HG03565 (cell line): ENCODE measurements at regions not wholly inside any gene's neighbourhood (a gene's known extent, or its start where the extent isn't known, plus 50 kb on each side); places are given as distances from the start of the nearest gene placed in this dataset.
A peak's percentile ranks its signal among the peaks of the same experiment; 100 is the strongest.
"Not testable (repeated sequence)": the region's sequence is repeated elsewhere in the genome, so short reads cannot be mapped to it uniquely, and the experiment has no call there.

Experiments used
- ATAC-seq: cut with Tn5 transposase; IDR thresholded peaks from one replicate; pipeline ENCODE4 v1.9.1; 2021; ENCODE audit warnings: mild to moderate bottlenecking, moderate library complexity; ENCODE audit not compliant: unreplicated experiment

DNA sequence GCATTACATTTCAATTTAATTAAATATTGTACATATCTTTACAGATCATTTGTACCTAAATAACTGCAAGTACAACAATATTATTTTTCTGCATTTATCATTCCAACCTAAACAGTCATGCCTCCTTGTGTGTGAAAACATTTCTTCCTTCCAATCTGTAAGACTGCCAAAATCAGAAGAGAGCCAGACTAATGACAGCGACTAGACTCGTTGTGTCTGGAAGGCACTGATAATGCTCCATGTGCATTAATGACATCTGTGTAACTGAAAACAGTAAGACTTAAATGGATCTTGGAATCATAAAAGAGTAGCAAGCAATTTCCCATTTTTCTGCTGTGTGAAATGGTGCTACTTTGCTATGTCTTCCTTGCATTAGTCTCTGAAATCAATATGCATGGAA, 278.0 kb upstream of the DSEL start:
- ATAC-seq, result no peak

DNA sequence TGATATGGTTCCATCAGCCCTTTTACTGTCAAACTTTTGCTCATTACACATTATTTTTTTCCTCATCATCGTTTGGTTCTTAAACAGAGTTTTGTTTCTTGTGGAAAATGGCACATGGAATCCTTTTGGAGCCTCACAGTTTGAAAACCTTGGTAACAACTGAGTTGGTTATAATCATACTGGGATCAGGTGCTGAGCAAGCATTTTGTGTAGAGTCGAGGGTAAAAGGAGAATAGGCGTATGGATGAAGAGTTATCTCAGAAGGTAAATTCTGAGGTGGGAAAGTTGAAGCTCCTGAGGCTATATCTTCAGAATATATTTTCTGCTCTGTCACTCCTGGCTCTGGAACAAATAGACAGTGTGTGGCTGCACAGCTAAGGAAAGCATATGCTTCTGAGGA, 274.0 kb upstream of the DSEL start:
- ATAC-seq, result no peak

DNA sequence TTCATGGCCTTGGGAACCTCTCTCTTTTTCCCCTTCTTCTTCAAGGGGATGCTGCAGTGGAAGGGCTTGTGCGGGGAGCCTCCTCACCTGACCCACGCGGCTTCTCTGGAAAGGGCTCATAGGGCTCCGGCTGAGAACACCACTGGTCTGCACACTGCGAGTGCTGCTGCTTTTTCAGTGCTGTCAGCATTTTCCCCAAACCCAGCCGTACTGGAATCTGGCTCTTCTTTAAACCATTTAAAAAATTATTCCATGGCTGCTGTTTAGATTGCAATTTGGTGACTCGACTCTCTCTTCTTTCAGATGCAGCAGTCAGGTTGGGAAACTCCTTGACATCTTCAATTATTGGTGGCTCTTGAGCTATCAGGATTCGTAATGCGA, 272.6 kb upstream of the DSEL start:
- ATAC-seq, result no peak

DNA sequence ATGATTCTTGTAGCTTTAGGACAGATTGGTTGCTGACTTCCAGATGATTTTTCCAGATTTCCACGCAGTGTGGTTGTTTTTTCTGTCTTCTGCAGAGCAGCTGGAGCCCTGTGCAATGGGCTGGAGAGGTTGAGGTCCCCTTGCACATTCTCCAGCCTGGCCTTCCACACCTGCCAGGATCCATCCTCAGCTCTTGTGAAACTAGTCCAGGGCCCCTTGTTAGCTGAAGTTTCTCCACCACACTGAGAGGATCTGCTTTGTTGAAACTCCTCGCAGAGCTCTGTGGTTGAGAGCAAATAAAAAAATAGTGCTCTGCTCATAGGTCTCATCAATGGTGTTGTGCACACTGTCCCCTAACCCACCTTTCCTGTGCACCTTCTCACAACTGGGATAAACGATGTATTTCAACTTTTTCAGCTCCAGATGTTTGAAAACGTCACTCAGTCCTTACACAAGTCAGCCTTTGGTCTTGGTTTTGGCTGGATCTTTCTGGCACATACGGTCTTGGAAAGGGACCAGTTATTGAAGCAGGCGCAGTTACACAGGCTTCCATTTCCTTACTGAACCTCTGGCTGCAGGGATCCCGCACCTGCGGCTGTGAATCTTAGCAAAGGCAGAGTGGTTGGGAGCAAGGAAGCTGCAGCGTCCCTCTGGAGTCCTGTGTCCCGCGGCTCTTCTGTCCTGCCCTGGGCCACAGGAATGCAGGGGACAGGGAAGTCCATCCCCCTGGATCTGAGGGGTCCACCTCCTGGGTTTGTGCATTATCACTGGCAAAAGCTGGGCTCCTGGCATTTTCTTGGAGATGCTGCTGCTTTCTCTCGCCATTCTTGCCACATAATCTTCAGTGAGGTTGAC, 272.0 kb upstream of the DSEL start:
- ATAC-seq, result no peak

DNA sequence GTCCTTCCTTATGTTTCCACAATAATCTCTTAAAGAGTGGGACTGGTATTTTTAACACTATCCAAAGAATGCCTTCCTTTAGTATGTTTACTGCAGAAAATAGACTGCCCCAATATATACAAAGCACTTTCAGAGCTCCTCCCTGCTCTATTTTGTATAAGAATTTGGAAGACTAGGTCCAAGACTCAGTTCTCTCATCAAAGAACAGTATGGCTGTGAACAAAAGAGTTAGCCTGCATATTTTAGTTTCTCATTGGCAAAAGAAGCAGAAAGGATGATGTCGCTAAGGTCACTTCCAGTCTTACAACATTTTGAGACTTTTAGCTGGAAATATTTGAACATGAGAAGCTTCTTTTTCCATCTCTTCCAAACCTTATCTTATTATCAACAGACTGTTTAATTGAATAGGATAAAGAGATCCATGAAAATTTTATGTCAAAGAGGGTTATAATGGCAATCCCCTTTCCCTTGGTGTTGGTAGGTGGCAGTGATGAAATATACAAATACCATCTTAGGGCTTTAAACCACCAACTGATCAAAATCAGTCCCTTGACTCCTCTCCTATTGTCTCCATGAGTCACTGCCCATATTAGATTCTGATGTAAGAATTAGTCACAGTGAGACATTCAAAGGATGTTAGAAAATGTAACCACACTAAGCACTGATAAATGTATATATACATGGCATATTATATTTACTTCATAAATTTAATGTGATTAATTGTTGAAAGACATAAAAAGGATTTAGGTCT, 266.9 kb upstream of the DSEL start:
- ATAC-seq, result no peak

DNA sequence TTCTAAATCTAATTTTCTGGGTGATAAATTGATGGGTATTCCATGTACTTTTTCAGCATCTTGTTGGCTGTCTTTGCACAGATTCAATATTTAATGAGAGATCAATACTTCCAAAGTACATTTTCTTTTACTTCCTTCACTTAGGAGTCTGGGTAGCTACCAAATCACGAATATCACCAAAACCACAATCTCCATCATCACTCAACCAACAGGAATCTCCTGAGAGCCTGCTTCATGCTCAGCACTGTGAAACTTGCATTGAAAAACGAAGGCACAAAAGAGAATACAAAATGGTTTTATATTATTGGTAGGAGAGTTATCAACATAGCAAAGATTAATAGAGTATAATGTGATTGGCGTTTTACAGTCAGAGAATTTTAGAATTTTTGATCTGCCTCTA, 261.5 kb upstream of the DSEL start:
- ATAC-seq, result no peak

DNA sequence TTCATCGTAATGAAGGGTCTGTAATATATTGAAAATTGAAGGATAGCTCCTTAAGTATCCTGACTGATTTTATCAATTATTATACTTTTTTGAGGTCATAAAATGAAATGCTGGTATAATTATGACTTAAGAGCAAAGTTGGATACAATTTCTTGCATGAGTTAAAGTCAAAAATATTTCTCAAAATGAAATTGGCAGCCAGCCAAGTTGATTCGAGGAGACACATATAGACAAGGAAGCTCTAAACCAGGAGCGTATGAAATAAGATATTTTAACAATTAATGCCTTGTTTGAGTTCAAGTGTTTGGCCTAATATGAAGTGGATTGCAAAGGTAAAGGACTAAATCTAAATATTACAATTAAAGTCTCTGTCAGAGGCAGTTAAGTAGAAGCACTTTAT, 260.4 kb upstream of the DSEL start:
- ATAC-seq, result no peak

DNA sequence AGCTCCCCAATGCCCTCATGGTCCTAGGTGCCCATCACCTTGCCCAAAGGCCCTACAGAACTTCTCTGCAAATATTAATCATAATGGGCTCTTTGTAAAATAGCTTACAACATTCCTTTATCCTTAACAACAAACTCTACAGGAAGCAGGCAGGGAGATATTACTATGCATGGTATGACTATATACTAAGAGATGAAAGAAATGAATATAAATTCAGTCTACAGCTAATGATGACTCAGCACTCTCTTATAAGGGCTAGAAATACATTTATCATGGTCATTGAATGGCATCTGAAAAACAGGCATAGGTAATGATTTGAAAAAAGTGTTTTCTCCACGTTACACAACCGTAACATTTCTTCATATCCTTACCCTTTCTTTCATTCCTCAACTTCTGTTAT, 254.8 kb upstream of the DSEL start:
- ATAC-seq, result no peak

DNA sequence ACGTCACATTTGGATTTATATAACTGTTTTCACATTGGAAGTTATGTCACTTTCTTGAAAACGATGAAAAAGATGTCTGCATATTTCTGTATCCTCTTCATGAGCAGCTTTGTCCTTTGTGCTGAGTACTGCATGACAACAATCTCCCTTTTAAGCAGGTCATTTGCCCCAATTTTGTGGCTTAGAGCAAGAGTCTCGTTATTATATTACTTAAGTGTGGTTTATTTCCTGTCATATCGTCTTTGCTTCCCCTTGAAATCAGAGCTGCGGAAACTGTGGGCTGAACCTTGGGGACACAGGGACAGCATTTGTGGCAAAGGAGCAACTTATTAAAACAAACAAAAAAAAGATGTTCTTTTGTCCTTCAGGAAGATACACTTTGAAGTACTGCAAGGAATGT, 254.0 kb upstream of the DSEL start:
- ATAC-seq, result no peak

DNA sequence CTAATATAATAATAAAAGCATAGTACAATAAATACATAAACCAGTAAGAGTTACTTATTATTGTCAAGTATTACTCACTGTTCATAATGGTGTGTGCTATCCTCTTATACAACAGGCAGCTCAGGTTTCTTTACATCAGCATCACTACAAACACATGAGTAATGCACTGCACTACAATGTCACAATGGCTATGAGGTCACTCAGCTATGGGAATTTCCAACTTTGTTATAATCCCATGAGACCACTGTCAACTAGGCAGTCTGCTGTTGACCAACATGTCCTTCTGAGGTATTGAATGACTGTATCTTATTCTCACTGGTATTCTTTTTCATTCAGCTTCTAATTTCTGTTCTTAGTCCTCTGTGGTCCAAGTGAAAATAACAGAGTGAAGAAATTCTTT, 250.4 kb upstream of the DSEL start:
- peak; percentile 61 for ATAC-seq

DNA sequence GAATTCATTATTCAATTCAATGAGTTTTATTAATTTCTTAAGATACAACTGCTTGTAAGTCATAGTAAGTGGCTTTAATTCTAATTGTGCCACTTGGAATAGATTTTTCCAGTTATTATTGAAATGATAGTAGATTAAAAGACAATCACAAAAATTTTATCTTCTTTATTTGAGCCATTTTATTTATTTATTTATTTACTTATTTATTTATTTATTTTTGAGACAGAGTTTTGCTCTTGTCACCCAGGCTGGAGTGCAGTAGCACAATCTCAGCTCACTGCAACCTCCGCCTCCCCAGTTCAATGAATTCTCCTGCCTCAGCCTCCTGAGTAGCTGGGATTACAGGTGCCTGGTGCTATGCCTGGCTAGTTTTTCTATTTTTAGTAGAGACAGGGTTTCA, 235.7 kb upstream of the DSEL start:
- not testable (repeated sequence) for ATAC-seq

DNA sequence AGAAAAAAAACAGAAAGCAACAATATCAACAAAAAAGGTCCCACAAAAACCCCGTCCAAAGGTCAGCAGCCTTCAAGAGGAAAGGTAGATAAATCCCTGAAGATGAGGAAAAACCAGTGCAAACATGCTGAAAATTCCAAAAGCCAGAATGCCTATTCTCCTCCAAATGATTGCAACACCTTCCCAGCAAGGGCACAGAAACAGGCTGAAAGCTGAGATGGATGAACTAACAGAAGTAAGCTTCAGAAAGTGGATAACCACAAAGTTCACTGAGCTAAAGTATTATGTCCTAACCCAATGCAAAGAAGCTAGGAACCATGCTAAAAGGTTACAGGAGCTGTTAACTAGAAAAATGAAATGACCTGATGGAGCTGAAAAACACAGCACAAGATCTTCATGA, 226.4 kb upstream of the DSEL start:
- ATAC-seq, result no peak

DNA sequence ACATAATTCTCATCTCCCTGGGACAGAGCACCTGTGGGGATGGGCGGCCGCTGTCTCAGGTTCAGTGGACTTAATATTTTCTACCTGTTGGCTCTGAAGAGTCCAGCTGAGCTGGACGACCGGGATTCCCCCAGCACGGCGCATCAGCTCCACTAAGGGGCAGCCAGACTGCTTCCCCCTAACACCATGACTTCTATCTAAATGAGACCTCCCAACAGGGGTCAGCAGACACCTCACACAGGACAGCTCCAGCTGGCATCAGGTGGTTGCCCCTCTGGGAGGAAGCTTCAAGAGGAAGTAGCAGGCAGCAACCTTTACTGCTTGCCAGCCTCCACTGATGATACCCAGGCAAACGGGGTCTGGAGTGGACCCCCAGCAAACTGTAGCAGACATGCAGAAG, 226.0 kb upstream of the DSEL start:
- no peak for ATAC-seq

DNA sequence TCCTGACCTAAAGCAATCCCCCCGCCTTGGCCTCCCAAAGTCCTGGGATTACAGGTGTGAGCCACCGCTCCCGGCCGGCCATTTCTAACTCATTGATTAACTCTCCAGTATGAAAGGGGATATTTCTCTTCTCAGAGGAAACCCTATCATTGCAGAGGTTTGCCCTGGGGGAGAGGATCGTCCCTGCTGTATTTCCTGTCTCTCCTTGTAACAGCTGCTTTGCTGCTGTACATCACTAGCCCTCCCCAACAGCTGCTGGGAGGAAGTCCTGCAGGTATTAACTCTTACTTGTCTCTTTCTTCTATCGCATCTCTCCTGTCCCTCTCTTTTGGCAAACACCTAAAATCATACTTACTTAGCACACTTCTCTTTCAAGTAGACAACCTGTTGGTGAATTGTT, 219.0 kb upstream of the DSEL start:
- ATAC-seq, result no peak

DNA sequence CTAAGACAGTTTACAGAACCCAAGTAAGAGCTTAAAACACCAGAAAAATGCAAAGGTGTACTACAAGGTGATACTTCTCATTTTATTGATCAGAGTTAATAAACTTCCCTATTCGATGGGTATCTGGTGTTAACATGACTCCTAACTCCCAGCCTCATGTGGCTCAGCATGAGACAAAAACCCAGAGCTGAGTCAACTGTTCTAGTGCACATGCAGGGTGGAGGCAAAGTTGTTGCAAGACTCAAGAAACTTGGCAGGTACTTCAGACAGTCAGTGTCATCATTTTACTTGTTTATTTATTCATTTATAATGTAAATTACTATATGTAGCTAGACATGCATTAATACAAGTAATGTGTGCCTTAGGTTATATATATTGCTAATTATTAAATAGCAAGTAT, 216.6 kb upstream of the DSEL start:
- no peak for ATAC-seq

DNA sequence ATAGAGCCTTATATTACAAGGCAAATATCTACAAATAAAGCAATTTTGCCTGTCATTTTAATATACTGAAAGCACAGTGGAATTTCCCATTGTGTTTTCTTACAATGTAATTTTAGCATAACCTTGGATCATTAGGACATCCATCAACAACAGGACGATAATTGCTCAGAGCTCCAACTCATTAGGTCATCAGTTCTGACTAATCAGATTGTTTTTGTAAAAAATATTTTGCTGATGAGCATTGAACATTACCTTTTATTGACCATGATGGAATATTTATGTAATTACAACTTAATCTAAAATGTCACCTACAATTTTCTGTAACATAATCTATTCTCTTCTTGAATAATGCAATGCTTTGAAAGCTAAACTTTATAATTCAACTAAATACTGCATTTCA, 215.3 kb upstream of the DSEL start:
- no peak for ATAC-seq

DNA sequence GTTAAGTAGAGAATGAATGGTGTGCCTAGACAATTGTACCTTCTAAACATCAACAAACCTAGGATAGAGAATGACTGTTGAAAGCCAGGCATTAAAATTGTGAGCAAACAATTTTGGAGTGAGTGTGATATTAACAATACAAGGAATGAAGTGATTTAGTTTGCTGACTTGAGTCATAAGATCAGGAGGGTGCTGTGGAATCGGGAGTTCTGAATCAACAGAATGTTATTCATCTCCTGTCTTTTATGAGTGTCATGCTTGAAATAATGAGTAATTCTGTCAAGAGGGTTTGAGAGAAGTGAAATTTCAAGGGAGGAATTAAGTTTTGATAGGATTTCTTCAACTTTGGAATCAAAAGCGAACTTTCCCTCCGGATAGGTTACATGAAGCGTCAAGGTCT, 214.4 kb upstream of the DSEL start:
- no peak for ATAC-seq

DNA sequence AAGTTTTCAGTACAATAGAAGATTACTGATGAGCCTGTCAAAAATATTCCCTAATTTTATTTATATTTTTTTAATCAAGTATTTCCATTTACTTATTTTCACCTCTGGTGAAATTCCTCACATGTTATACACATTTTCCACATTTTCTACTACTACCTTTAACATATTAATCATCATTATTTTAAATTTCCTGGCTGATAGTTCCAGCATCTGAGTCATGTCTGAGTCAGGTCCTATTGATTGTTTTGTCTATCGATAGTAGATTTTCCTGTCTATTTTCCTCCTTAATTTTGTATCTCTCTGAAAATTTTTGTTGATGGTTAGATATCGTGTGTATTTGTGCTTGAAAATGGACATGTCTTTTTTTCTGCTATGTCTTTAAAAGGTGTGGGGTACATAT, 211.8 kb upstream of the DSEL start:
- ATAC-seq, result no peak

DNA sequence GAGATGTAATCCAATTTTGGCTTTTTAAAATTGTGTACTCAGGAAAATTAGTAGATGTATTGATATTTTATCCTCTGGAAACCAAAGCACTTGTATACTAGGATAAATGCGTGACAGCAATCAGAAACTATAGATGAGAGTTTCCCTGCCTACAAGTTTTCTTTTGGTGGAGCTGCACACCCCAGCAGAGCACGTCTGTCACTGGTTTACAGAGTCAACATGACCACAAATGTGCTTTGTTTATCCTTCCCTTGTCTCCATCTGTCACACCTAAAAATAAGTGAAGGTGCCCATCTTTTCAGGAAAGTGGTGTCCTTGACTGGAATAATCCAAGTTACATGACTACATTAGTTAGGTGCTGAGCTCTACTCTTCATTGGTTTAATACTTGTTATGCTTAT, 210.4 kb upstream of the DSEL start:
- ATAC-seq, result no peak

DNA sequence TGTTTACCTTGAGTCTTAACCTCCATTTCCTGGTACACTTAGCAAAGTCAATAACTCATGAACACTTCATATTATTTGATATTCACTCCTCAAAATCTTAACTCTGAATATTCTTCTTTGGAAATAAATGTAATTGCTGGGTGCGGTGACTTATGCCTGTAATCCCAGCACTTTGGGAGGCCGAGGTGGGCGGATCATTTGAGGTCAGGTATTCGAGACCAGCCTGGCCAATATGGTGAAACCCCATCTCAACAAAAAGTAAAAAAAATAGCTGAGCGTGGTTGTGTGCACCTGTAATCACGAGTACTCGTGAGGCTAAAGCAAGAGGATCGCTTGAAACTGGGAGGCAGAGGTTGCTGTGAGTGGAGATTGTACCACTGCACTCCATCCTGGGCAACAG, 201.3 kb upstream of the DSEL start:
- ATAC-seq, result no peak

DNA sequence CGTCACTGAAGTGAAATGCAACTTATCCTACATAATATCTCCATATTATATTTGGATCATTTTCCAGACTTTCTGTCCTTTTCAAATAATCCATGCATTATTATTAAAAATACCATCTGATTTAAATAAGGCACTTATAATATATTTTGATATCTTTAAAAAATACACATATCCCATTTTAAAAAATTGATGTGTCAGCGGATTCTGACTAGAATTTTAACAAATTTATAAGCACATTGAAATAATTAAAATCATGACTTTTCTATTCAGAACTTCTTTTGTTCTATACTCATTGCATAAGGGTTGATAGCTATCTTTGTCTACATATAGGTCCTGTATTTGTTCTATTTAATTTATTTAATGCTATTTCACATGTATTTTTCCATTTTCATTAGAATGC, 199.0 kb upstream of the DSEL start:
- no peak for ATAC-seq

DNA sequence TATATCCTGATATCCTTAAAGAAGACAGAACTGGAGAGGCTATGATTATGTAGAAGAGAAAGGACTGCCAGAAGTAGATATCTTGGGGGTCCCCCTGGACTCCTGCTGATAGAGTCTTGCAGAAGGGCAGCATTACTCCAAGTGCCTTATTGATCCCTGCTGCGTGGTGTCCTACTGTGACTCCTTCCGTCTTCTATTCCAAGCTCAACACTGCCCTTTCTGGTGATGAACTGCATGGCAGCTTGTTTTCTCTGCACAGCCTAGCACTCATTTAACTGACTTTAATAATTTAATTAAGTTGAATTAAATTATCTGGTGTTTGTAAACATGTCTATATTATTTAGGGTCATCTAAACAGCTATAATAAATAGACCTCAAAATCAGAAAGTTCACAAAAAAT, 194.1 kb upstream of the DSEL start:
- ATAC-seq, result no peak

DNA sequence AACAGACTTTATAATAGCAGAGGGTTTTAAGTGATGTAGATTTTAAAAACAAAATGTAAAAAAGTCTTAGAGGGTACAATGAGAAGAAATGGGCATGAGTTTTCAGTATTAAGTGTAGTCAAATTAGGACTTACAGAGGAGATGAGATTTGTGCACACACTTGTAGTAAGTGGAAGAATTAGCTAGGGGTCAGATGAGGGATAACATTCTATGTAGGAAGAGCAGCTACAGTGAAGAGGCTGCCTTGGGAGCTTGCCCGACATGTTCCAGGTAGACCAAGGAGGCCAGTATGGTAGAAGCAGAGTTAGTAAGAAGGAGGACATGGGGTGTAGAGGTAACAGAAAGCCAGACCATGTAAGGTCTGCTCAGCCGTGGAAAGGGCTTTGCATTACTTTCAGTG, 189.2 kb upstream of the DSEL start:
- ATAC-seq, result no peak
